ENCODE measurements at regions not wholly inside any gene's neighbourhood (a gene's known extent, or its start where the extent isn't known, plus 50 kb on each side); places are given as distances from the start of the nearest gene placed in this dataset.

DNA sequence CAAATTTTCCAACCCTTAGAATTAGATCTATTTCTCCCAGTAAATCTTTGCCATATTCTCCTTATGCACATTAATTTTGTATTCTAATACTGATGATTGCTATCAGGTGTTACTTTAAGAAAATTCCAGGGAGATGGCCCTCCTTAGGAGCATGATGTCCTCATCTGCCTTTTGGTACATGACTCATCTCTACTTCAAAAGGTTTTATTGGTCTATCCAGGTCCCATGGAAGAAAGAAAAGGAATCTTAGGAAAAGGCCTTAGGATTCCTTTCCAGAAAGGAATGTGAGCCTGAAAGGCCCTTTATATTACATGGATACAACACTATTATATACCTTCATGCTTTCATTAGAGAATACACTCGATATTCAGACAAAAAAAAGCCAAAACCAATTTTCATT is 968.2 kb downstream of the STIM2 start:
- no peak overlapping the region for H3K4me3 ChIP-seq (ENCODE audit: low read depth, low read length)
- no peaks in the 10 kb centered on the region for H3K27me3 ChIP-seq (ENCODE audit: control insufficient read depth, insufficient read depth, low read length)
- no peaks in the 10 kb centered on the region for H3K36me3 ChIP-seq (ENCODE audit: control insufficient read depth, insufficient read depth, low read length)
- H3K4me1 ChIP-seq (ENCODE audit: control insufficient read depth, insufficient read depth, low read length): no peaks in the 10 kb centered on the region
- no peak overlapping the region for H3K9ac ChIP-seq (ENCODE audit: low read depth, low read length)
- no peak overlapping the region for H3K27ac ChIP-seq (ENCODE audit: low read depth, low read length)
- no peaks in the 10 kb centered on the region for H3K9me3 ChIP-seq (ENCODE audit: control insufficient read depth, insufficient read depth, low read length)

DNA sequence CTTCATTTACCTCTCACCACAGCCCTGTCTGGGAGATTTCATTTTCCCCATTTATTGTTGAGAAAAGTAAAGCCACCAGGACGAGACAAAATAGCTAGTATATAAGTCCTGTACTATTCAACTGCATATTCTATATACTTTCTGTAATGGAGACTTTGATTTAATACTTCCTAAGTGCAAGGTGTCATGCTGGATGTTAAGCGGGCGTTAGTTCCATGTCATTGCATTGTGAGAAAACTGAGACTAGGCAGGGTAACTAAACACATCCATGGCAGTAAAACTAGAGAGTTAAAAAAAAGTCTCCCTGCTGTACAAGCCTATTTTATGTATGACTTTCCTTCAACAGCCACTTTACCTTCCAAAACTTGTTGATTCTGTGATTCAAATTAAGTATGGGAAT is 969.6 kb downstream of the STIM2 start:
- Histone ChIP-seq H3K9me3 (ENCODE audit: control insufficient read depth, insufficient read depth, low read length) (no peaks in the 10 kb centered on the region), H3K9ac (ENCODE audit: low read depth, low read length) (no peak overlapping the region), H3K36me3 (ENCODE audit: control insufficient read depth, insufficient read depth, low read length) (no peaks in the 10 kb centered on the region), H3K4me3 (ENCODE audit: low read depth, low read length) (no peak overlapping the region), H3K27me3 (ENCODE audit: control insufficient read depth, insufficient read depth, low read length) (no peaks in the 10 kb centered on the region), H3K4me1 (ENCODE audit: control insufficient read depth, insufficient read depth, low read length) (no peaks in the 10 kb centered on the region), H3K27ac (ENCODE audit: low read depth, low read length) (no peak overlapping the region)

- Histone ChIP-seq H3K36me3 (ENCODE audit: control insufficient read depth, insufficient read depth, low read length) (no peaks in the 10 kb centered on the region), H3K27me3 (ENCODE audit: control insufficient read depth, insufficient read depth, low read length) (no peaks in the 10 kb centered on the region), H3K27ac (ENCODE audit: low read depth, low read length) (no peak overlapping the region), H3K4me1 (ENCODE audit: control insufficient read depth, insufficient read depth, low read length) (no peaks in the 10 kb centered on the region), H3K9me3 (ENCODE audit: control insufficient read depth, insufficient read depth, low read length) (no peaks in the 10 kb centered on the region), H3K4me3 (ENCODE audit: low read depth, low read length) (no peak overlapping the region), H3K9ac (ENCODE audit: low read depth, low read length) (no peak overlapping the region)
Measured at GRCh38 chr4:27835851-27836250, 975.2 kb downstream of the STIM2 start.

DNA sequence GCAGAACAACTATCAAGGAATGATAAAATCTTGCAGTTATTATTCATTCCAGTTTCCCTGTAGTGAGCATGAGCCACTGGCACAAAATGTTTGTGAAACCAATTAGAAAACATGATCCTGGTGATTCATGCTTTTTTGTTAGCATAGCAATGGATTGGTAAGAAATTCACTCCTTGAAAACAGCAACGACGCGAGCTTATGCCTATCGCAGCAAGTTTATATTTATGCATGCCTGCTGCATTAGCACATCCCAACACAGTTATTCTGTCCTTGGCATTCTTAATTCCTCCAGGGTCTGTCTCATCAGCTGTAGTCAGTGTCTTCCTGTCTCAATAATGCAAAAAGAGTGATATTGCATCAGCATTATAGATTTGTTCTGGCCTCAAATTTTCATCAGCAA is 975.9 kb downstream of the STIM2 start:
- Histone ChIP-seq H3K9ac (ENCODE audit: low read depth, low read length) (no peak overlapping the region), H3K4me3 (ENCODE audit: low read depth, low read length) (no peak overlapping the region), H3K9me3 (ENCODE audit: control insufficient read depth, insufficient read depth, low read length) (no peaks in the 10 kb centered on the region), H3K36me3 (ENCODE audit: control insufficient read depth, insufficient read depth, low read length) (no peaks in the 10 kb centered on the region), H3K27ac (ENCODE audit: low read depth, low read length) (no peak overlapping the region), H3K27me3 (ENCODE audit: control insufficient read depth, insufficient read depth, low read length) (no peaks in the 10 kb centered on the region), H3K4me1 (ENCODE audit: control insufficient read depth, insufficient read depth, low read length) (no peaks in the 10 kb centered on the region)

DNA sequence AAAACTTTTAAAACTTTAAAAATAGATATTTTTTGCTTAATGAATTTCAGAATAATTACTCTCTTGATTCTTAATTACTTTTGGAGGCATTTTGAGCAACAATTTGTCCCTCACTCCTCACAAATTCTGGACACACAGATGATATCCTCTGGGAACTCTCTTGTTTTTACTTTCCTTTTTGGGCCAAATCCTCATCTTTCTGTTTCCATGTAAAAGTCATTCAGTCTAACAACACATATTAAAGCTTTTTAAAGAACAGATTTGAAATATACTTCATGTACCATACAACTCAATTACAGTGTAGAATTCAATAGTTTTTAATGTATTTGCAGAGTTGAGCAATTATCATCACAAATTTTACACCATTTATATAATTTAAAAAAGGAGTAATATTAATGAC is 983.1 kb downstream of the STIM2 start:
- Histone ChIP-seq H3K9ac (ENCODE audit: low read depth, low read length) (no peak overlapping the region), H3K4me1 (ENCODE audit: control insufficient read depth, insufficient read depth, low read length) (no peaks in the 10 kb centered on the region), H3K4me3 (ENCODE audit: low read depth, low read length) (no peak overlapping the region), H3K27ac (ENCODE audit: low read depth, low read length) (no peak overlapping the region), H3K36me3 (ENCODE audit: control insufficient read depth, insufficient read depth, low read length) (no peaks in the 10 kb centered on the region), H3K9me3 (ENCODE audit: control insufficient read depth, insufficient read depth, low read length) (no peaks in the 10 kb centered on the region), H3K27me3 (ENCODE audit: control insufficient read depth, insufficient read depth, low read length) (no peaks in the 10 kb centered on the region)

- no peaks in the 10 kb centered on the region for H3K9me3 ChIP-seq (ENCODE audit: control insufficient read depth, insufficient read depth, low read length)
- H3K4me1 ChIP-seq (ENCODE audit: control insufficient read depth, insufficient read depth, low read length): no peaks in the 10 kb centered on the region
- no peak overlapping the region for H3K4me3 ChIP-seq (ENCODE audit: low read depth, low read length)
- no peak overlapping the region for H3K9ac ChIP-seq (ENCODE audit: low read depth, low read length)
- H3K27me3 ChIP-seq (ENCODE audit: control insufficient read depth, insufficient read depth, low read length): no peaks in the 10 kb centered on the region
- no peak overlapping the region for H3K27ac ChIP-seq (ENCODE audit: low read depth, low read length)
- no peaks in the 10 kb centered on the region for H3K36me3 ChIP-seq (ENCODE audit: control insufficient read depth, insufficient read depth, low read length)
Measured at GRCh38 chr4:27844376-27844775, 983.7 kb downstream of the STIM2 start.

DNA sequence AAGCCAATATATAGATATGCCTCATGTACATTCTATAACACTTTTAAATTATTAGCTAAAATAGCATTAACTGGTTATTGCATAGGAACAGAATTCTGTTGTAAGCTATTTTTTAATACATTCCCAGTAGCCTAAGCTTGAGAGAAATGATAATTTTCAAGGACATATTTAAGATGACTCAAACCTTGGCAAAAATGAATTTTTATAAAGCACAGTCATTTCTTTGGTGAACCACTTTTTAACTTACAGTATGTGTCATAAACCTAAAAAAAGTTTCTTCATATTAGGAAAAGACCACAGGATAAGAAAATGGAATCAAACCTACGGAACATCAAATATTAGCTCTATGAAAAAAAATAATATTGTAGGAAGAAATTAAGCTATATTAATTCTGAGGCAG is 986.3 kb downstream of the STIM2 start:
- Histone ChIP-seq H3K4me3 (ENCODE audit: low read depth, low read length) (no peak overlapping the region), H3K9me3 (ENCODE audit: control insufficient read depth, insufficient read depth, low read length) (no peaks in the 10 kb centered on the region), H3K4me1 (ENCODE audit: control insufficient read depth, insufficient read depth, low read length) (no peaks in the 10 kb centered on the region), H3K27me3 (ENCODE audit: control insufficient read depth, insufficient read depth, low read length) (no peaks in the 10 kb centered on the region), H3K9ac (ENCODE audit: low read depth, low read length) (no peak overlapping the region), H3K36me3 (ENCODE audit: control insufficient read depth, insufficient read depth, low read length) (no peaks in the 10 kb centered on the region), H3K27ac (ENCODE audit: low read depth, low read length) (no peak overlapping the region)

DNA sequence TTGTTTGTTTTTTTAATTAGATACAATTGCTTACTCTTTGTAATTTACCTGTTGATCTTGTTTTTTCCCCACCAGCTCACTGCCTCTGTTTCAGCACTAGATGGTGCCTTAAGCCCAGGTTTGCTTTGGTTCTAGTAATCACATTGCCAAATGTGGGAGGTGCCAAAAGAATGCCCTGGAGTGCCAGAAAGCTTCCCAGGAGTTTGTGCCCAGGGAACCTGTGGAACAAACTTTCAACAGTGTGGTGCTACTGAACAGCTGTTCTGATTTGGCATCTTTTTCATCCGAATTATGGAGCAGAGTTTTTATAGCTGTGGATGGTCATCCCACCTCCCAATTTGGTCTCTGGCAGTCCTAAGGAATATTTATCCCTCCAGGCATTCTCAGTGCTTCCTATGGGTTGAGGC is 1000.7 kb downstream of the STIM2 start:
- H3K36me3 ChIP-seq (ENCODE audit: control insufficient read depth, insufficient read depth, low read length): no peaks in the 10 kb centered on the region
- no peaks in the 10 kb centered on the region for H3K9me3 ChIP-seq (ENCODE audit: control insufficient read depth, insufficient read depth, low read length)
- no peaks in the 10 kb centered on the region for H3K27me3 ChIP-seq (ENCODE audit: control insufficient read depth, insufficient read depth, low read length)
- H3K9ac ChIP-seq (ENCODE audit: low read depth, low read length): no peak overlapping the region
- no peak overlapping the region for H3K4me3 ChIP-seq (ENCODE audit: low read depth, low read length)
- H3K4me1 ChIP-seq (ENCODE audit: control insufficient read depth, insufficient read depth, low read length): 0 out of 2 replicates have a peak, but pooled peaks cover 5% of the 10 kb centered on the region
- no peak overlapping the region for H3K27ac ChIP-seq (ENCODE audit: low read depth, low read length)

GRCh38 chr4:27861802-27862201 is 1001.2 kb downstream of the STIM2 start:
- Histone ChIP-seq H3K36me3 (ENCODE audit: control insufficient read depth, insufficient read depth, low read length) (no peaks in the 10 kb centered on the region), H3K4me3 (ENCODE audit: low read depth, low read length) (no peak overlapping the region), H3K27ac (ENCODE audit: low read depth, low read length) (no peak overlapping the region)

GRCh38 chr4:27873596-27873995 is 1013.0 kb downstream of the STIM2 start:
- H3K9me3 ChIP-seq (ENCODE audit: control insufficient read depth, insufficient read depth, low read length): no peaks in the 10 kb centered on the region

More at GRCh38 chr4:27861802-27862201, 1001.2 kb downstream of the STIM2 start:
- no peaks in the 10 kb centered on the region for H3K27me3 ChIP-seq (ENCODE audit: control insufficient read depth, insufficient read depth, low read length)
- 0 out of 2 replicates have a peak, but pooled peaks cover 5% of the 10 kb centered on the region for H3K4me1 ChIP-seq (ENCODE audit: control insufficient read depth, insufficient read depth, low read length)
- H3K9ac ChIP-seq (ENCODE audit: low read depth, low read length): no peak overlapping the region
- H3K9me3 ChIP-seq (ENCODE audit: control insufficient read depth, insufficient read depth, low read length): no peaks in the 10 kb centered on the region

DNA sequence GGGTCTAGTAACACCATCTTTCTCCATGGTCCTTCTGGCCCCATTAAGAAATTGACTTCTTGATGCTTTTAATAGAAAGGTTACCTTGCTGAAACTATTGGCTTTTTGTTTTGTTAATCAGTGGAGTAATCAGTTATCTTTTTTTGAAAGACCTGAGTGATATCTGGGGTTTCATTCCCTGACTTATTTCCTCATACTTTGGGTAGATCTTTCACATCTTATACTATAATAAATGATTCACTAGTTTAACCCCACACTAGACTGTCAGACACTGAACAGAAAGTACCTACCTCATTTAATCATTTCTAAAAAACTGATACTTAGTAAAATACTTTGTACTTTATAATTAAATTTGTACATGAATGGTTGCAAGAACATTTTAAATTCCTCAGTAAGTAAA is 1021.1 kb downstream of the STIM2 start:
- Histone ChIP-seq H3K9me3 (ENCODE audit: control insufficient read depth, insufficient read depth, low read length) (0 out of 2 replicates have a peak, but pooled peaks cover 2% of the 10 kb centered on the region), H3K36me3 (ENCODE audit: control insufficient read depth, insufficient read depth, low read length) (no peaks in the 10 kb centered on the region), H3K27ac (ENCODE audit: low read depth, low read length) (no peak overlapping the region), H3K4me3 (ENCODE audit: low read depth, low read length) (no peak overlapping the region), H3K4me1 (ENCODE audit: control insufficient read depth, insufficient read depth, low read length) (no peaks in the 10 kb centered on the region), H3K9ac (ENCODE audit: low read depth, low read length) (no peak overlapping the region), H3K27me3 (ENCODE audit: control insufficient read depth, insufficient read depth, low read length) (no peaks in the 10 kb centered on the region)

More at GRCh38 chr4:27873596-27873995, 1013.0 kb downstream of the STIM2 start:
- no peak overlapping the region for H3K27ac ChIP-seq (ENCODE audit: low read depth, low read length)
- H3K4me1 ChIP-seq (ENCODE audit: control insufficient read depth, insufficient read depth, low read length): no peaks in the 10 kb centered on the region
- no peak overlapping the region for H3K4me3 ChIP-seq (ENCODE audit: low read depth, low read length)
- no peaks in the 10 kb centered on the region for H3K27me3 ChIP-seq (ENCODE audit: control insufficient read depth, insufficient read depth, low read length)
- H3K9ac ChIP-seq (ENCODE audit: low read depth, low read length): no peak overlapping the region
- H3K36me3 ChIP-seq (ENCODE audit: control insufficient read depth, insufficient read depth, low read length): no peaks in the 10 kb centered on the region

DNA sequence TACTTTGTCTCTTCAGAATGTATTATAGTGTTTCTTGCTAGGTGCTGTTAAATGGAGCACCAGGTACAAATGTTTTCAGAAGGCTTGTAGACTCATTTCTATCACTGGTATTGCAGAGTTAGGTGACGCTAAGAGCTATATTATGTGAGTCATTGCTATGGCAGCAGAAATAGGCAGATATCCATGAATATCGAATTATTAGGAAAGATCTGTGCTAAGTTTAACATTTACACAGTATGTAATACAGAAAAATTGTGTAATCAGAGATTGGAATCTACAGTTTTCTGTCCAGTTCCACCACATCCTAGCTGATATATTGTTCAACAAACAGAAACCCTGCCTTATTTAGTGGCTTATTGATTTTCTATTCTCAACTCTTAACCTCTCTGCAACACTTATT is 1025.5 kb downstream of the STIM2 start:
- no peak overlapping the region for H3K4me3 ChIP-seq (ENCODE audit: low read depth, low read length)
- no peaks in the 10 kb centered on the region for H3K36me3 ChIP-seq (ENCODE audit: control insufficient read depth, insufficient read depth, low read length)
- H3K4me1 ChIP-seq (ENCODE audit: control insufficient read depth, insufficient read depth, low read length): no peaks in the 10 kb centered on the region
- no peak overlapping the region for H3K9ac ChIP-seq (ENCODE audit: low read depth, low read length)
- 0 out of 2 replicates have a peak, but pooled peaks cover 5% of the 10 kb centered on the region for H3K9me3 ChIP-seq (ENCODE audit: control insufficient read depth, insufficient read depth, low read length)
- H3K27ac ChIP-seq (ENCODE audit: low read depth, low read length): no peak overlapping the region
- H3K27me3 ChIP-seq (ENCODE audit: control insufficient read depth, insufficient read depth, low read length): no peaks in the 10 kb centered on the region

Data from HUES48 (cell line).